GM21423 (cell line): ENCODE measurements at regions not wholly inside any gene's neighbourhood (a gene's known extent, or its start where the extent isn't known, plus 50 kb on each side); places are given as distances from the start of the nearest gene placed in this dataset.
"Not testable (repeated sequence)": the region's sequence is repeated elsewhere in the genome, so short reads cannot be mapped to it uniquely, and the experiment has no call there.

Source experiments
- ATAC-seq: cut with Tn5 transposase; IDR thresholded peaks from one replicate; pipeline ENCODE4 v1.9.1; 2021; ENCODE audit warnings: mild to moderate bottlenecking, moderate library complexity; ENCODE audit not compliant: unreplicated experiment

DNA sequence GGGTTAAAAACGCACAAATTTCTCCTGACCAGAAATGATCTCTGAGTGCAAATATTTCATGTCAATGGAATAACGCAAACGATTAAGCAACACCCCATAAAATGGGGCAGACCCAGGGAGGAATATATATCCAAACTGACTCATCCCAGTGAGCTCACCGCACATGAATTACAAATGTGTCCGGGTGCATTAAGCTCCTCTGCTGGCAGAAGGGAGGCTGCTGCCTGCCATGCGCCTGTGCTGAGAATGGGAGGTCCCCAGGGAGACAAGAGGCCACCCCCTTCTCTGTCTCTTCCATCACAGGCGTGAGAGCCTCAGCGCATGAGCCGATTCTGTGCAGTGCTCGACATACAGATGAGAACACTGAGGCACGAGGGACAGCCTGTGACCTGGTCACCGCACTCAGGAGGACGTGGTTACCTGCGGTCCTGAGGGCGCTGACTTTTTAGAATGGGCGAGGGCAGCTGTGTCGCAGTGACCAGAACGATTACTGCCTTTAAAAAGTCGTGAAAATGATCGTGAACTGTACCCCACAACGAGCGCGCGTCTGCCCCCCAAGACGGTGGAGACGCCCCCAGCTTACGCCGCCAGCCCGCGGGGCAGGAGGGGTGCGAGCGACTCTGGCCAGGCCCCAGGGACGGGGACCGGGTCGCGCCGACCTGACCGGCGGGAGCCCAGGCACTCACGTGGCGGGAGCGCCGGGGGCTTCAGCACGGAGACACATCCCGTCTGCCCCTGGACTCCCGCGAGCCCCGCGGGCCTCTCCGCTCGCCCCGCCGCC is 188.5 kb downstream of the ADRA2C start:
- peak; percentile 6 for ATAC-seq

DNA sequence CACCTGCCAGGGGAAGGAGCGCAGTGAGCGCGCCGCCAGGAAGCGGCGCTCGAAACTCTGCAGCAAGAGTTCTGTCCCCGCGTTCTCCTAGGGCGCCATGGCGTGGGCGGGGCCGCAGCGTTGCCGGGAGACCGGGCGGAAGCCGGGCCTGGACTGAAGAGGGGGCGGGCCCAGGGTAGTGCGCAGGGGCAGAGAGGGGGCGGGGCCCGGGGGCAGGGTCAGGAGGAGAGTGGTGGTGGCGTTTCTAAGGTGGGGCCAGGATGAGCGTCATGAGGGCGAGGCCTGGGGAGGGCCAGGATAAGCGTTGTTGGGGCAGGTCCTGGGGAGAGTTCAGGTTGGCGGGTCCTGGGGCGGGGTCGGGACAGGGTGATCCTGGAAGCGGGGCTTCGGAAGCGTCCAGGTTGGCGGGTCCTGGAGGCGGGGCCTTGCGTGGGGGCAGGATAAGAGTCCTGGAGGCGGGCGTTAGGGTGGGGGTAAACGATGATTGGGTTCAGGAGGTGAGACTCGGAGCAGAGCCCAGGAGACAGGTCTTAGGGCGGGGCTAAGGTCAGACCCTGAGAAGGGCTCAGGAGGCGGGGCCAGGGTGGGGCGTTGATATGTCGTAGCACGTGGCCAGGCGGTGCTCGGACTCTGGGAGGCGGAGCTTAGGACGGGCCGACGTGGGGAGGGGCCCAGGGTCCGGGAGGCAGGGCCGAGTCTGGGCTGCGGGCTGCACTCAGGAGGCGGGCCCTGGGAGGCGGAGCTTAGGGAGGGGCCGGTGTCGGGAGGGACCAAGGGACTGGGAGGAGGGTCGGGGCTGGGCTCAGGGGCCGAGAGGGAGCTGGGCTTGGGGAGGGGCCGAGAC is 189.4 kb downstream of the ADRA2C start:
- peak; percentile 97 for ATAC-seq

DNA sequence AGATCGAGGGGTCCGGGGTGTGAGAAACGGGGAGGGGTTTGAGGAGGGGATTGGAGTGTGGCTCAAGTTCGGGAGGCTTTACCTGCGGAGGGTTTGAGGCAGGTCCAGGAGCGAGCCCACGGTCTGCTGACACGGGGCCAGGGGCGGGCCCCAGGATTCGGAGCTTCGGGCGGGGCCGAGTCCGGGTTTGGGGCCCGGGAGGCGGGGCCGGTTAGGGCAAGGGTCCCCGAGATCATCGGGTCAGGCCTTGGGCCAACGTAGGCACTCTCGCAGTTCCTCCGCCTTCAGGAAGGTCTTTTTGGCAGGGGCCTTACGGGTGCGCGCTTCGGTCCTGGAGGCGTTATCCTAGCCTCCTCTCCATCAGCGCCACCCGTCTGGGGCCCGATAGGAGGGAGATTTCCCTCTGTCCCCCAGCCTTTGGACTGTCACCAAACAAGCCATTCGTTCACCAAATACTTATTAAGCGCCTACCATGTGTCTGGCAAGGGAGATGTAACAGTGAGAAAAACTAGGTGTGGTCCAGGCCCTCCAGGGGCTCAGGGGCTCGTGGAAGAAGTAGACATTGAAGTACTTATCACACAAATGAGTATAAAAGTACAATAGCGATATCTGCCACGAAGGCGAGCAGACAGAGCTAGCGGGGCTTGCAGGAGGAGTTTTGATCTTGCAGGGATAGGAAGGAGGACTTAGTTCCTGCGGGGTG is 190.1 kb downstream of the ADRA2C start:
- not testable (repeated sequence) for ATAC-seq

- ATAC-seq, result not testable (repeated sequence)
These were observed 195.0 kb downstream of the ADRA2C start for GRCh38 chr4:3961091-3961672.

GRCh38 chr4:3964572-3965278 is 198.5 kb downstream of the ADRA2C start:
- ATAC-seq, result not testable (repeated sequence)

GRCh38 chr4:3967204-3967603 is 201.0 kb downstream of the ADRA2C start:
- ATAC-seq, result not testable (repeated sequence)

- ATAC-seq, result not testable (repeated sequence)
These were observed 206.4 kb downstream of the ADRA2C start for GRCh38 chr4:3972626-3973025.

- ATAC-seq, result not testable (repeated sequence)
These were observed 207.5 kb downstream of the ADRA2C start for GRCh38 chr4:3973581-3974200.

DNA sequence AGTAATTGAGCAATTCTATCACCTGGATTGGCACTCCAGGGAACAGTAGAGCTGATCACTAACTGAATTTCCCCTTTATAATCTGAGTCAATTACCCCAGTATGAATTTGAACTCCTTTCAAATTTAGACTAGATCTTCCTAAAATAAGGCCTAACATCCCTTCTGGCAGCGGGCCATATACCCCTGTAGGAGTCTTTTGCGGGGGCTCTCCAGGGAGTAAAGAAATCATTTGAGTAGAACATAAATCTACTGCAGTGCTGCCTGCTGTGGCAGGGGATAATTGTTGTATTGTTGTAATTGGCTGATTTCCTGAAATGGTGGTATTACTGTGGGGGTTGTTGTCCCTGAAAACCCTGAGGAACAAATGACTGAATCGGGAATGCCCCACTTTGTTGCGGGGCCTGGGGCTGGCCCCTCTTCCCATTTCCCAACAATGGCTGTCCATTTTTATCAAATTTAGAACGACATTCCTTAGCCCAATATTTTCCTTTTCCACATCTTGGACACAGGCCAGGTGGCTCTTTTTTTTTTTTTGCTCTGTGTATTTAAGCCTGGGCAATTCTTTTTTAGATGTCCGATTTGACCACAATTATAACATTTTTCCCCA is 217.4 kb downstream of the ADRA2C start:
- ATAC-seq, result not testable (repeated sequence)

GRCh38 chr4:3984796-3985195 is 218.6 kb downstream of the ADRA2C start:
- not testable (repeated sequence) for ATAC-seq

DNA sequence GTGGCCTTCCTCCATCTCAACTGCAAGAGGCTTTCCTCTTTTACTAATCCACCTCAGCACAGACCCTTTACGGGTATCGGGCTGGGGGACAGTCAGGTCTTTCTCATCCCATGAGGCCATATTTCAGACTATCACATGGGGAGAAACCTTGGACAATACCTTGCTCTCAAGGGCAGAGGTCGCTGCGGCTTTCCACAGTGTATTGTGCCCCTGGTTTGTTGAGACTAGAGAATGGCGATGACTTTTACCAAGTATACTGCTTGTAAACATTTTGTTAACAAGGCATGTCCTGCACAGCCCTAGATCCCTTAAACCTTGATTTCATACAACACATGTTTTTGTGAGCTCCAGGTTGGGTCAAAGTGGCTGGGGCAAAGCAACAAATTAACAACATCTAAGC is 220.2 kb downstream of the ADRA2C start:
- ATAC-seq, result not testable (repeated sequence)

- not testable (repeated sequence) for ATAC-seq
These were observed 229.3 kb downstream of the OTOP1 start for GRCh38 chr4:3997386-3997785.

DNA sequence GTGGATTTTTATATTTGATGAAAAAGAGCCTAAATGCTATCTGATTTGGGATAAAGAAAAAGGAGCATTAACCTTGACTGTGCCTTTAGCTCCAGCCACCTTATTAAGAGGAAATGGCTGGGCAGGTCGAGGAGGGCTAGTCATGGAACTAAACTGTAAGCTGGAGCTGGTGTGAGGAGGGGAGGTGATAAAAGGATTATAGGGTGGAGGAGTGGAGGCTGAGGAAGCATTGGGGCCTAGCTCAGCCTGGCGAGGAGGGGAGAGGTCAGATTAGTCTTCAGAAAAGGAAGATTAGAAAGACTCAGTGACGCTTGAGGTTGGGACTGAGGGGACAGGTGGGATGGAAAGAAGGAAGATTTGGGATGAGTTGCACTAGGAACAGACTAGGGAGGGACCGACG is 222.7 kb downstream of the OTOP1 start:
- ATAC-seq, result not testable (repeated sequence)

DNA sequence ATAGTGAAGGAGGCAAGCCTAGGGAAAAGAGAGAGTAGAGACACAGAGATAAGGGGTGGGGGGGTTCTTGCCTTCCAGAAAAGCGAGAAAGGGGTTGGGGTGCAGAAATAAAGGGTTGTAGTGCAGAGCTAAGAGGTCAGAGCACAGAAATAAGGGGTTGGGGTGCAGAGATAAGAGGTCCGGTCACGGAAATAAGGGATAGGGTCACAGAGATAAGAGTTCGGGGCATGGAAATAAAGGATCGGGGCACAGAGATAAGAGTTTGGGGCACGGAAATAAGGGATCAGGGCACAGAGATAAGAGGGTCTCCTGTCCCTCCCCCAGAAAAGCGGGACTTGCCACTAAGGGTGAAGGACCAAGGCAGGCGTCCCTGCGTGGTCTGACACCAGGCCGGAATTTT is 222.0 kb downstream of the OTOP1 start:
- ATAC-seq, result not testable (repeated sequence)

DNA sequence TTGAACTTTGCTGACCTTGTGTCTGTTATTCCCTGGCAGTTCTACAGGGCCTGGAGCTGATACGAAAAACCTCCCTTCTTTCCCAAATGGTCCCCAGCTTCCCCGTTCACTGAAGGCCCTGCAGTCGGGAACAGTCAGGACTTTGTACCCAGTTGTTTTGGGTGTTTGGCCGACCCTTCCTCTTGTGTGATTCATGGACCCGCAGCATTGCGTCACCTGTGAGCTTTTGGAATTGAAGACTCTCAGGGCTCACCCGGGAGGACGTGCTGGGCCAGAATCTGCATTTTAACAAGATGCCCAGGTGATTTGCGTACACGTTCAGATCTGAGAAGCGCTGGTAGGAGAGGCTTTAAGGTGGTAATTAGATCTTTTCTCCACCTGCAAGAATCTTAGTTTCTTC is 220.4 kb downstream of the OTOP1 start:
- ATAC-seq, result not testable (repeated sequence)

DNA sequence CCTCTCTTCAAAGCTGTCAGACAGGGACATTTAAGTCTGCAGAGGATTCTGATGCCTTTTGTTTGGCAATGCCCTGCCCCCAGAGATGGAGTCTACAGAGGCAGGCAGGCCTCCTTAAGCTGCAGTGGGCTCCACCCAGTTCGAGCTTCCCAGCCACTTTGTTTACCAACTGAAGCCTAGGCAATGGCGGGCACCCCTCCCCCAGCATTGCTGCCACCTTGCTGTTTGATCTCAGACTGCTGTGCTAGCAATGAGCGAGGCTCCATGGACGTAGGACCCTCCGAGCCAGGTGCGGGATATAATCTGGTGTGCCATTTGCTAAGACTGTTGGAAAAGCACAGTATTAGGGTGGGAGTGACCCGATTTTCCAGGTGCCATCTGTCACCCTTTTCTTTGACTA is 207.7 kb downstream of the OTOP1 start:
- ATAC-seq, result not testable (repeated sequence)

DNA sequence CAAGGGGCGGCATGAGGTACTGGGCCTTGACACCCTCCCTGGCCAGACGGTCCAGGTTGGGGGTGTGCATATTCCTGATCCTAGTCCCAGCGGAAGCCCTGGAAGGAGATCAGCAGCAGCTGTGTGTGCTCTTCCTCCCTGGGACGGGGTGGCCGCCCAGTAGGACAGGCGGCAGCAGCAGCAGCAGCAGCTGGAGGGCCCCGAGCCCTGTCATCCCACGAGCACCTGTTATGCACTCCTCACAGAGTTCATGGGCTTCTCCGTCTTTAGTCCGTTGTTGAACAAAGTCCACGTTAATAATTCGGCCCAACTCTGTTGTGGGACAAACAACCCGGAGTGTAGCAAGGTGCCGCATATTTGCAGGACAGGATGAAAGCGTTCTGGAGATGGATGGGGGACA is 205.6 kb downstream of the OTOP1 start:
- not testable (repeated sequence) for ATAC-seq

DNA sequence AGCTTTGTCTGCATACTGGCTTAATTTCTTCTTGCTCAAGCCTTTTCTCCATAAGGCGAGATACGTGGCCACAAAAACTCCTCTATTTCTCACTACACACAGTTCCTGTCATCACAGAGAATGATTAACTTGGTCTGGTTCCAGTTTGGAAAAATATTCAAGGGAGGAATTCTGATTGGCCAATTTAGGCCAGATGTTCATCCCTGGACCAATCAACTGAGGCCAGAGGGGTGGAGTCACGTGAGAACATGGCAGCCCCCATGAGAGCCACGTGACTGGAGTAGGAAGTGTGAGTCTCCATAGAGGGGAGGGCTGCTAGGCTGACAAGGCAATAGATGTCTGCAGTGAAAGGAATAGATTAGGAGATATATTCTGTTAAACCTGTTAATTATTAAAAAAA is 200.0 kb downstream of the OTOP1 start:
- not testable (repeated sequence) for ATAC-seq

- not testable (repeated sequence) for ATAC-seq
These were observed 198.0 kb downstream of the OTOP1 start for GRCh38 chr4:4028752-4029151.
